ACC112 (cell line): ENCODE measurements at regions not wholly inside any gene's neighbourhood (a gene's known extent, or its start where the extent isn't known, plus 50 kb on each side); places are given as distances from the start of the nearest gene placed in this dataset.

Experiments
- H2AFZ ChIP-seq: fragments of 200-600 bp; sonication (generic); one replicate; pipeline ENCODE4 v1.6.0; 2017; ENCODE audit warnings: antibody characterized with exemption, low read length; ENCODE audit not compliant: unreplicated experiment
- H3K27ac ChIP-seq: fragments of 200-600 bp; sonication (generic); 2 replicates; pipeline ENCODE4 v1.5.1; 2014; ENCODE audit warnings: low read depth, mild to moderate bottlenecking, antibody characterized with exemption, low read length, moderate library complexity
- H3K27me3 ChIP-seq: fragments of 200-600 bp; sonication (generic); 2 replicates; pipeline ENCODE4 v1.6.1; 2014; ENCODE audit warnings: mild to moderate bottlenecking, antibody characterized with exemption, low read length, moderate library complexity, mixed read lengths; ENCODE audit not compliant: insufficient read depth
- H3K36me3 ChIP-seq: fragments of 200-600 bp; sonication (generic); 2 replicates; pipeline ENCODE4 v1.6.1; 2016; ENCODE audit warnings: mild to moderate bottlenecking, antibody characterized with exemption, low read length, moderate library complexity, mixed read lengths; ENCODE audit not compliant: insufficient read depth
- H3K4me1 ChIP-seq: fragments of 200-600 bp; sonication (generic); one replicate; pipeline ENCODE4 v1.6.1; 2016; ENCODE audit warnings: low read length, mixed read lengths; ENCODE audit not compliant: insufficient read depth, unreplicated experiment, control insufficient read depth
- H3K4me3 ChIP-seq: fragments of 200-600 bp; sonication (generic); 2 replicates; pipeline ENCODE4 v1.5.1; 2014; ENCODE audit warnings: mild to moderate bottlenecking, low read depth, low read length
- H3K79me2 ChIP-seq: fragments of 200-600 bp; sonication (generic); one replicate; pipeline ENCODE4 v1.6.0; 2016; ENCODE audit warnings: low read length; ENCODE audit not compliant: control insufficient read depth, unreplicated experiment, insufficient read depth

DNA sequence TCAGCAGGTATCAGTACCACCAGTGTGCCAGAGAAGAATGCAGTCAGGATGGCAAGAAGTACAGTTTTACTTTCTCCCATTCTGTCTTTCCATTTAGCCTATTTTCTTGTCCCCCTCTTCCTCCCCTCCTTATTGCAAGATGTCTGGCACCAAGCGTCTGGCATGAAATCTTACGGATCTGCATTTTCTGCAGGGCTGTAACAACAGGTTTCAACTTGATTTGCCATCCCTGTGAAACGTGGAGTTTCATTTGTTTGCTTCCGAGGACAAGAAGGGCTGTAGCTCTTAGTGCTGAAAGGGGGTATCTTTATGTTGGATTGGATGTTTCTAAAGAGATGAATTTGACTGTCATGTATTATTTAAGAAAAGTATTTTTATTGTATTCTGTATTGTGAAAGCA is 1110.6 kb downstream of the BCL11B start:
- Histone ChIP-seq H3K4me1 (no peaks in the 10 kb centered on the region), H3K27me3 (no peaks in the 10 kb centered on the region), H3K27ac (no peak overlapping the region), H2AFZ (no peak overlapping the region), H3K4me3 (no peak overlapping the region), H3K79me2 (no peaks in the 10 kb centered on the region), H3K36me3 (no peaks in the 10 kb centered on the region)

DNA sequence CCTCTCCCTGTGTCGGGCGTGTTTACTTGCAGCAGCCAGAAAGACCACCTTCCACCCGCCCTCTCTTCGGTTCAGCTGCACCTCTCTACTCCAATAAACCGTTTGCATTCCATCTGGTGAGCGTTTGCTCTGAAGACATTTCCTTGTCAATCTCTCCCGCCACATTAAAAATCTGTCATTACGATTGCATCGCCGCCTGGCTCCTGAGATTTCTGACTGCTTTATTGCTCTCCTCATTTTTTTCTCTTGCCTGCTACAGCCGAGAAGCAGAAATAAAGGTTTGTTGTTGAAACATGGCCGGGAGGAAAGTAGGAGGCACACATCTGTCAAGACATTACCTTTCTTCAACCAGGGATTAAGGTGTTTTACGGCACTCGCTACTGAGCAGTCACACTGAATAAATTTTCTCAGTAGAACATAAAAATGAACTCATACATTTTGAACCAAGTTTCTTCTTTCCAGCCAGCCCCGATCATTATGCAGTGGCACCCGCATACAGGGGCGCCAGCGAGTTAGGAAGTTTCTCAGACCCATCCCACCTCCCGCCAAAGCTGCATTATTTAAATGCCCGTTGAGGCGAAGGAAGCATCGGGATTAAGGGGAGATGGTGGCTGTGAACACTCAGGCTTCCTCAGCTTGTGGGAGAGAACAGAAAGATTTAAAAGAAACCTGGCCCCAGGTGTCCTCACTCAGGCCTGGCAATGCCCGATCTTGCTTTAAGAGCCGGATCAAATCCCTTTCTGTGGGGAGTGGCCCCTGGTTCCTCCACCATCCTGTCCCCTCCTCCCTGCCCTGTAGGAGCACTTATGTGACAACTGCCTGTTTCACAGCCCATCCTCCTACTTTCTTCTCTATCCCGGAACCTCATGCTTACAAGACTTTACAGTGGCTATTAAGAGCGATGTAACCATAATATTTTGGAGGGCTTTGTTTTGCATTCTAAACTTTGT is 1108.9 kb downstream of the BCL11B start:
- no peak overlapping the region for H3K27ac ChIP-seq
- H3K79me2 ChIP-seq: no peaks in the 10 kb centered on the region
- no peaks in the 10 kb centered on the region for H3K4me1 ChIP-seq
- H2AFZ ChIP-seq: no peak overlapping the region
- H3K36me3 ChIP-seq: no peaks in the 10 kb centered on the region
- no peak overlapping the region for H3K4me3 ChIP-seq
- no peaks in the 10 kb centered on the region for H3K27me3 ChIP-seq

DNA sequence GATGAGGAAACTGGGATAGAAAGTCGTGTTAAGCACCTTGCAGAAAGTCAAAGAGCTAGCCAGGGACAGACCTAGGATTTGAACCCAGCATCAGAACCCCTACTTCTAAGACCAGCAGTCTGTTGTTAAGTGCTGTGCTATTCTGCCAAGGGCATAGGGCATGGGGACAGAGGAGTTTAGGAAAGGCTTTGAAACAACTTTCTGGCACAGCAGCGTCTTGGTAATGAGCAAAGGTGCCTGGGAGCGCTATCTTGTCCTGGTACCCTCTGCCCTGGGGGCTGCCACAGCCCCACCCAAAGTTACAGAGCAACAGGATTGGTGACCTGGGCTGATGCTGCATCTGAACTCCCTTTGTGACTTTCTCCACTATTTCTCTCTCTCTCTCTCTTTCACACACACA is 1108.1 kb downstream of the BCL11B start:
- no peaks in the 10 kb centered on the region for H3K27me3 ChIP-seq
- no peak overlapping the region for H3K27ac ChIP-seq
- no peaks in the 10 kb centered on the region for H3K36me3 ChIP-seq
- no peak overlapping the region for H2AFZ ChIP-seq
- H3K4me3 ChIP-seq: no peak overlapping the region
- no peaks in the 10 kb centered on the region for H3K79me2 ChIP-seq
- H3K4me1 ChIP-seq: no peaks in the 10 kb centered on the region

DNA sequence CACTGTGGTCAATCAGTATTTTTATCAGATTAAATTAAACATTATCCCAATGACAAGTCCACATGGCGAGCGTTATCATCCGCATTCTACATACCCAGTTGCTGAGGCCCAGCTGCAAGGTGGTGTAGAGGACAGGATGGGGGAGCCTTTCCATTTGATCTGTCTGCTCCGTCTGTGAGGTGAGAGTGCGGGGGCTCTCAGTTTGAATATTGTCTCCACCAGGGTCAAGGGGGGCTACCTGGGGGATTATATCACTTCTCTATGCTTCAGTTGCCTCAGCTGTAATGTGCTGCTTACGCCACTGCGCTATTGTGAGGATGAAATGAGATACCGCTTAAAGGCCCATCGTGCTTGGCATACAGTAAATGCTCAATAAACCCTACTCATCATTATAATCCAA is 1106.0 kb downstream of the BCL11B start:
- no peaks in the 10 kb centered on the region for H3K79me2 ChIP-seq
- no peak overlapping the region for H3K4me3 ChIP-seq
- no peaks in the 10 kb centered on the region for H3K36me3 ChIP-seq
- H3K27ac ChIP-seq: no peak overlapping the region
- H3K4me1 ChIP-seq: no peaks in the 10 kb centered on the region
- no peak overlapping the region for H2AFZ ChIP-seq
- H3K27me3 ChIP-seq: no peaks in the 10 kb centered on the region

DNA sequence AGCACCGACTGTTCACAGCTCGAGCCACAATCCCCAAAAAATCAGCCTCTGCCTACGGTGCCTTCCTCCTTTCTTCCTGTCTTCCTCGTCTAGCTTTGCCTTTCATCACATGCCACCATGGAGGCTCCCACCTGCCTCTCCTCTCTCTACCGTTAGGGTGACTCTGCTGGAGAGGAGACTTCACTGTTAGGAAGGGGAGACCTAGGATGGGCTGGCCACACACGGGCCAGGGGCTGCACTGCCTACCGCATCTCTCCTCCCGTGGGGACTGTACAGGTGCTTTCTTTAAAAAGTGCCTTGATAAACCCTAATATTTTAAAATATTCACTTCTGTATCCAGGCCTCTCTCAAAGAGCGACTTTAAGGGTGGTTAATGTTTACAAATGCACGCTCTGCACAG is 1104.7 kb downstream of the BCL11B start:
- Histone ChIP-seq H3K4me1 (no peaks in the 10 kb centered on the region), H3K36me3 (no peaks in the 10 kb centered on the region), H3K27ac (no peak overlapping the region), H3K27me3 (no peaks in the 10 kb centered on the region), H2AFZ (no peak overlapping the region), H3K4me3 (no peak overlapping the region), H3K79me2 (no peaks in the 10 kb centered on the region)

DNA sequence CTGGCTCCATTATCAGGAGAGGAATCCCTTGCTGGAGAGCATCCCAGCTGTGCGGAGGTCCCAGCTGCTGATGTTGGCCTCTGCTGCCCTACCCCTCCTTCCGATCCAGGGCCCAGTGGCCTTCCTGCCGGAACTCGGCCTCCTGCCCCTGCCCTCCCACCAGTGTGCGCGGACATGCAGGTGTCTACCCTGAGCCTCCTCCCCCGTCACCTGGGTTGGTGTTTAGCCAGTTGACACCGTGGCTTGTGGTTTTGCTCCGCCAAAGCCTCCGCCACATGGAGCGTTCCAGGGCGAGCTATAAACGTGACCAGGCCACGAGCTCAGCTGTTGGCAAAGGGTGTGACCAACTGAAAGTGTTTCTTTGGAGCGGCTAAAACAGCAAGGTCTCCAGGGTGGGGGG is 1104.3 kb downstream of the BCL11B start:
- H3K79me2 ChIP-seq: no peaks in the 10 kb centered on the region
- H3K27ac ChIP-seq: no peak overlapping the region
- H2AFZ ChIP-seq: no peak overlapping the region
- H3K36me3 ChIP-seq: no peaks in the 10 kb centered on the region
- no peaks in the 10 kb centered on the region for H3K27me3 ChIP-seq
- H3K4me1 ChIP-seq: no peaks in the 10 kb centered on the region
- no peak overlapping the region for H3K4me3 ChIP-seq

DNA sequence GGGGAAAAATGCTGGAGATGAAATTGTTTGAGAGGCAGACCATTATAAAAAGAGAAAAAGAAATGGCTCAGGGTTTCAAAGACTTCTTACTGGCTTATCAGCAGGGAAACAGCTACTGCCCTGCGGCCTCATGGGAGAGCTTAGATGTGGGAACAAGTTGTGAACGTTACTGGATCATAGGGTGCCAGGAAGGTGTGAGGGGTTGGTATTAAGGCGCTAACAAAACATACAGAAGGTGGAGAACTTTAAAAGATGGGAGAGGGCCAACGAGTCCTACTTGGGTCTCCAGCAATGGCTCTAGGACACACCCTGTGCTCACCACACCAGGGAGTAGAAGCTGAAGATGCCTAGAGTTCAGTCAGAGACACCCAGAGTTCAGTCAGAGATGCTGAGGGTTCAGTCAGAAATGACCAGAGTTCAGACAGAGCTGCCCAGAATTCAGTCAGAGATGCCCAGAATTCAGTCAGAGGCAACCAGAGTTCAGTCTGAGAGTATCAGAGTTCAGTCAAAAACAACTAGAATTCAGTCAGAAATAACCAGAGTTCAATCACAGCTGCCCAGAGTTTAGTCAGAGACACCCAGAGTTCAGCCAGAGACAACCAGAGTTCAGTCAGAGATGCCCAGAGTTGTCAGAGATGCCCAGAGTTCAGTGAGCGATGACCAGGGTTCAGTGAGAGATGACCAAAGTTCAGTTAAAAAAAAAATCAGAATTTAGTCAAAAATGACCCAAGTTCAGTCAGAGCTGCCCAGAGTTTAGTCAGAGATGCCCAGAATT is 1103.6 kb downstream of the BCL11B start:
- Histone ChIP-seq H2AFZ (no peak overlapping the region), H3K4me3 (no peak overlapping the region), H3K4me1 (no peaks in the 10 kb centered on the region), H3K36me3 (no peaks in the 10 kb centered on the region), H3K79me2 (no peaks in the 10 kb centered on the region), H3K27me3 (no peaks in the 10 kb centered on the region), H3K27ac (no peak overlapping the region)

DNA sequence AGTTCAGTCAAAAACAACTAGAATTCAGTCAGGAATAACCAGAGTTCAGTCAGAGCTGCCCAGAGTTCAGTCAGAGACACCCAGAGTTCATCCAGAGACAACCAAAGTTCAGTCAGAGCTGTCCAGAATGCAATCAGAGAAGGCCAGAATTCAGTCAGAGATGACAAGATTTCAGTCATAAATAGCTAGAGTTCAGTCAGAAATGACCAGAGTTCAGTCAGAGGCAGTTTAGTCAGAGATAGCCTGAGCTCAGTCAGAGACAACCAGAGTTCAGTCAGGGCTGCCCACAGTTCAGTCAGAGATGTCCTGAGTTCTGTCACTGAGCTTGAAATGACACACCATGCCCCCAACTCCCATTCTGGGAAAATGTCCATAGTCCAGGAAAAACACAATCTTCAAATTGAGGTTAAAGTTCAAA is 1102.8 kb downstream of the BCL11B start:
- Histone ChIP-seq H3K4me3 (no peak overlapping the region), H3K27me3 (no peaks in the 10 kb centered on the region), H3K27ac (no peak overlapping the region), H3K4me1 (no peaks in the 10 kb centered on the region), H3K79me2 (no peaks in the 10 kb centered on the region), H2AFZ (no peak overlapping the region), H3K36me3 (no peaks in the 10 kb centered on the region)

DNA sequence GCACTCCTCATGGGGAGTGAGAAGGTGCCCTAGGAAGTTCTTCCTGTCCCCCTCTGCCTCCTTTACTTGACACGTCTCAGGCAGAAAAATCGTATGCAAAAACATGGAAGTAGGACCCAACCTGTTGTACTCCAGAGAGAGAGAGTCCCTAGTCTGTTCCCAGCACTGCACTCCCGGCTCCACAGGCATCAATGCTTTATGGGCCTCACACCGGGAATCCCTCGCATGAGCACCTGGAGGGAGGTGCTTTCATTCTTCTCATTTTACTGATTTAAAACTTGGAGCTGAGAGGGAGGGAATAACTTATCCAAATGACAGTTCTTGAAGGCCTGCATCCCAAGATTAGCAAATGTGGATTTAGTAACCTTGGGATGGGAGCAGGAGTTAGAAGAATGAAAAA is 1101.4 kb downstream of the BCL11B start:
- H2AFZ ChIP-seq: no peak overlapping the region
- no peak overlapping the region for H3K27ac ChIP-seq
- no peaks in the 10 kb centered on the region for H3K79me2 ChIP-seq
- H3K4me3 ChIP-seq: no peak overlapping the region
- no peaks in the 10 kb centered on the region for H3K27me3 ChIP-seq
- H3K36me3 ChIP-seq: no peaks in the 10 kb centered on the region
- H3K4me1 ChIP-seq: no peaks in the 10 kb centered on the region

DNA sequence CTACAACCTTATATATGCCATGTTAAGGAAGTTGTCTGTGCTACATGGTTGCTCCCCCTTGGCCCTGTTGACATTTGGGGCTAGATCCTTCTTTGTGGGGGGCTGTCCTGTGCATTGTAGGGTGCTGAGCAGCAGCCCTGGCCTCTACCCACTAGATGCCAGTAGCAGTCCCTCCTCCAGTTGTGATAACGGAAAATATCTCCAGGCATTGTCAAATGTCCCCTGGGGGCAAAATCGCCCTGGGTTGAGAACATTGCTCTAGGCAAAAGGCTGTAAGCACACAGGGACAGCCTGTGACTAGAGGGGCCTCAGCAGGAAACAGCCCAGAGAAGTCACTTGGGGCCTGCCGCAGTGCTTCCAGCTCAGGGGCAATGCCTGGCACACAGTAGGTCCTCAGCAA is 1100.3 kb downstream of the BCL11B start:
- no peak overlapping the region for H3K27ac ChIP-seq
- H3K4me1 ChIP-seq: no peaks in the 10 kb centered on the region
- no peaks in the 10 kb centered on the region for H3K36me3 ChIP-seq
- H2AFZ ChIP-seq: no peak overlapping the region
- no peaks in the 10 kb centered on the region for H3K79me2 ChIP-seq
- no peaks in the 10 kb centered on the region for H3K27me3 ChIP-seq
- no peak overlapping the region for H3K4me3 ChIP-seq
